Fibroblast of villous mesenchyme (primary cell): ENCODE measurements at regions not wholly inside any gene's neighbourhood (a gene's known extent, or its start where the extent isn't known, plus 50 kb on each side); places are given as distances from the start of the nearest gene placed in this dataset.

Source experiments
- DNase-seq: peaks from one replicate; pipeline ENCODE4 v3.0.0-alpha.2; 2010; ENCODE audit warnings: low read depth
- H3K4me3 ChIP-seq: 2 replicates; pipeline ENCODE4 v1.5.1; 2011; ENCODE audit warnings: low read depth, mild to moderate bottlenecking, low read length
- CTCF ChIP-seq: IDR thresholded peaks from 2 replicates; pipeline ENCODE4 v1.5.1; 2012; ENCODE audit warnings: low read depth, mild to moderate bottlenecking, low read length; ENCODE audit not compliant: insufficient read depth

- no peak for DNase-seq
- no peak overlapping the region for H3K4me3 ChIP-seq
Measured at GRCh38 chr17:72354071-72354470, 233.3 kb downstream of the SOX9 start.

GRCh38 chr17:72357764-72358365 lies 237.0 kb downstream of the SOX9 start:
- TF ChIP-seq CTCF = no peak
- DNase-seq = no peak
- no peak overlapping the region for H3K4me3 ChIP-seq

More at GRCh38 chr17:72354071-72354470, 233.3 kb downstream of the SOX9 start:
- no peak for TF ChIP-seq CTCF

GRCh38 chr17:72358465-72358864 lies 237.6 kb downstream of the SOX9 start:
- H3K4me3 ChIP-seq = no peak overlapping the region
- no peak for TF ChIP-seq CTCF
- no peak for DNase-seq

- no peak overlapping the region for H3K4me3 ChIP-seq
- DNase-seq = no peak
- TF ChIP-seq CTCF = no peak
Measured at GRCh38 chr17:72359274-72359673, 238.5 kb downstream of the SOX9 start.

GRCh38 chr17:72359811-72360210 lies 239.0 kb downstream of the SOX9 start:
- no peak for TF ChIP-seq CTCF
- DNase-seq = no peak
- no peak overlapping the region for H3K4me3 ChIP-seq

- no peak for TF ChIP-seq CTCF
- DNase-seq = no peak
- H3K4me3 ChIP-seq = no peak overlapping the region
Measured at GRCh38 chr17:72360386-72360940, 239.6 kb downstream of the SOX9 start.

- no peak for DNase-seq
- no peak for TF ChIP-seq CTCF
Measured at GRCh38 chr17:72361892-72362291, 241.1 kb downstream of the SOX9 start.

More at GRCh38 chr17:72361892-72362291, 241.1 kb downstream of the SOX9 start:
- H3K4me3 ChIP-seq = no peak overlapping the region
